GM18909 (cell line): ENCODE measurements at regions not wholly inside any gene's neighbourhood (a gene's known extent, or its start where the extent isn't known, plus 50 kb on each side); places are given as distances from the start of the nearest gene placed in this dataset.
"Not testable (repeated sequence)": the region's sequence is repeated elsewhere in the genome, so short reads cannot be mapped to it uniquely, and the experiment has no call there.

Experiments used
- ATAC-seq: cut with Tn5 transposase; IDR thresholded peaks from one replicate; pipeline ENCODE4 v1.9.1; 2021; ENCODE audit warnings: mild to moderate bottlenecking; ENCODE audit not compliant: unreplicated experiment, poor library complexity

DNA sequence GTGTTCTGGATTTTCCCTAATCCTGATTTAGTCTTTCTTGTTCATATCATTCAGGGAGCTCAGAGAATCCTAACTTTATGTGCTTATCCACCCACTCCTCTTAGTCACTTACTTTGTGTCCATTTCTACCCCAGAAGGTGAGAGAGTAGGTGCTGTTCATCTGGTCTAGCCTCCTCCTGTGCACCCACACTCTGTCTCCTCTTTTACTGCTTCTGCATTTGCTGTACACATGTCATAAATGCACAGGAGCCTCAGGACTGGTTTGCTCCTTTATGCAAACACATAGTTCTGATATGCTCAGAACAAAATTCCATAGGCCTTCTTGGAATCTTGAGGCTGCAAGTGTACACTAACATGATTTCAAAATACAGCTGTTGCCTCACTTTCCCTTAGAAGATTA, 1014.7 kb downstream of the PRIM2 start:
- ATAC-seq: not testable (repeated sequence)

DNA sequence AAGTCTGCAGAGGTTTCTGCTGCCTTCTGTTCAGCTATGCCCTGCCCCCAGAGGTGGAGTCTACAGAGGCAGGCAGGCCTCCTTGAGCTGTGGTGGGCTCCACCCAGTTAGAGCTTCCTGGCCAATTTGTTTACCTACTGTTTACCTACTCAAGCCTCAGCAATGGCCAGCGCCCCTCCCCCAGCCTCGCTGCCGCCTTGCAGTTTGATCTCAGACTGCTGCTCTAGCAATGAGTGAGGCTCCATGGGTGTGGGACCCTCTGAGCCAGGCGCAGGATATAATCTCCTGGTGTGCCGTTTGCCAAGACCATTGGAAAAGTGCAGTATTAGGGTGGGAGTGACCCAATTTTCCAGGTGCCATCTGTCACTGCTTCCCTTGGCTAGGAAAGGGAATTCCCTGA, 1024.9 kb downstream of the PRIM2 start:
- ATAC-seq: not testable (repeated sequence)

DNA sequence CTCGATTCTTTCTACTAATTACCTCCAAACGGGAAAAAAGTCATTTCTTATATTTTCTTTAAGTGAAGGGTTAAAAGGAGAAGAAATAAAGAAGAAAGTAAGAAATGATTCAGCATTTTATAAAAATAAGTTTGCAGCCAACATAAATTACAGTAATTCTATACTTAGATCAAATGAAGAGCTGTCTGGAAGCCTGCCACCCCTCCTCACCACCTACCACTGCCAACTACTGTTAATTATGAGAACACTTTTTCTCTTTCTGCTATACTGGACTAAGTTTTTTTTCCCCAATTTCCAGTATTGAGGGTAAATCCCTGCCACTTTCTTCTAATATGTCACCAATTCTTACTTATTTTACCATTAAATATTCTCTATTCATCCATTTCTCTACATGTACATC, 1030.1 kb downstream of the PRIM2 start:
- not testable (repeated sequence) for ATAC-seq

DNA sequence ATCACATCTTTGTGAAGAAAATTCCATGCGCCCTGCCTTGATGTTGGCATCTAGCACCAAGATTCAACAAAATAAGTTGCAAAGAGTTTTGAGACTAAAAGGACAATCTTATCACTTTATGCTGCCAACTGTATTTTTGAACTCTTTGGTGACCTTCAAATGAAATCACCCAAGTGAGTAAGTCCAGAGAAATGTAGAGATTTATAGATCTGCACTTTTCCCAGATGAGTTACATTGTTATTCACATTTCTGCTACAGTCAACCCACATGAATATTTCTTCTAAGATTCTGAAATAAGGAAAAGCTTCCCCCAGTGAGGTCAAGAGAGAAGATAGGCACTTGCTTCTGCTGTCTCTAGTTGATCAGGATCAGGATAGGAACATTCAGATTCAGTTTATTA, 1034.2 kb downstream of the PRIM2 start:
- not testable (repeated sequence) for ATAC-seq

DNA sequence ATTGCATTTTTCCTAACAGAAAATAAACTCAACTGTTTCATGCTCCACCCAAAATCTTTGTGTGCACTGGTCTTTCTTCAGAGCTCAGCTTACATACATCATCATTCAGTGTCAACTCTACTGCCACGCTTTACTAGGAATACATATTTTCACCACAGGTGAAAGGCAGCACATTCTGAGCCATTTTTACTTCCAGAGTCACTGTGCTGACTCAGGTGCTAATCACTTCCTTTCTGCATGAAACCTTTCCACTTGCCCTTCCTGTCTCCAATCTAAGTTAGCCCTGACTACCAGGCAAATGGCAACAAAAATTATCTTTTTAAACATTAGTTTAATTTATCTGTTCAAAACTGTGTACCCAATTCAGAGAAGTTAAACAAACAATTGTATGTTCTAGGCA, 1041.0 kb downstream of the PRIM2 start:
- ATAC-seq: not testable (repeated sequence)

DNA sequence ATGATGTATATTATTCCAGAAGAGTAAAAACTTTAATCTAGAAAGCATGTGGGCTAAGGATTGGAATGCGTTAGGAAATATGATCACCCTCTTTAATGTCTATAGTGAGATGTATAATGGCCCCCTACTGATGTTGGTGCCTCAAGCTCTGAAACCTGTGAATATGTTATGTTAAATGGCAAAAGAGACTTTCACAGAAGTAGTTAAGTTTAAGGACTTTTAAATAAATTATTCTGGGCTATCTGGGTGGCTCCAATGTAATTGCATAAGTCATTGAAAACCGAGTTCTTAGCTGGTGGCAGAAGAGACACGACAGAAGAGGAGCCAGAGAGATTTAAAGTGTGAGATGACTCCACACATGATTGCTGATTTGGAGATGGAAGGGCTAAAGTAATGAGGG, 1048.4 kb downstream of the PRIM2 start:
- ATAC-seq: not testable (repeated sequence)

DNA sequence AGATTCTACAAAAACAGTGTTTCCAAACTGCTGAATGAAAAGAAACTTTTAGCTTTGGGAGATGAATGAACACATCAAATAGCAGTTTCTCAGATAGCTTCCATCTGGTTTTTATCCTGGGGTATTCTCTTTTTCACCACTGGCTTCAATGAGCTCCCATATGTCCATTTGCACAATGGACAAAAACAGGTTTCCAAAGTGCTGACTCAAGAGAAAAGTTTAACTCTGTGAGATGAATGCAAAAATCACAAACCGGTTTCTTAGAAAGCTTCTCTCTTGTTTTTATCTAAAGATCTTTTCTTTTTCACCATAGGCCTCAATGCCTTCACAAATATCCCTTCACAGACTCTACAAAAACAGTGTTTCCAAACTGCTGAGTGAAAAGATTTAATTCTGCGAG, 1089.2 kb downstream of the PRIM2 start:
- not testable (repeated sequence) for ATAC-seq

DNA sequence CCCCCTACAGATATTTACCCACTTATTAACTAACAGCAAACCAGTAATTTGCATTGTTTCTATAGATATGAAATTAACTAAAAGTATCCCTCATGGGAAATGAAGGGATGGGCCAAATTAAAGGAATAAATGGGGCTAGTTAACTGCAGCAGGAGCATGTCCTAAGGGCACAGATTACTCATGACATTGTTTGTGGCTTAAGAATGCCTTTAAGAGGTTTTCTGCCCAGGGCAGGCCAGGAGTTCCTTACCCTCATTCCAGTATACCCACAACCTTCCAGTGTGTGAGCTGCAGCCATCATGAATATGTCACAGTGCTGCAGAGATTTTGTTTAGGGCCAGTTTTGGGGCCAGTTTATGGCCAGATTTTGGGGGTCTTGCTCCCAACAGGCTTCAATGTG, 1101.9 kb downstream of the PRIM2 start:
- ATAC-seq: no peak
